ENCODE measurements at regions not wholly inside any gene's neighbourhood (a gene's known extent, or its start where the extent isn't known, plus 50 kb on each side); places are given as distances from the start of the nearest gene placed in this dataset.

DNA sequence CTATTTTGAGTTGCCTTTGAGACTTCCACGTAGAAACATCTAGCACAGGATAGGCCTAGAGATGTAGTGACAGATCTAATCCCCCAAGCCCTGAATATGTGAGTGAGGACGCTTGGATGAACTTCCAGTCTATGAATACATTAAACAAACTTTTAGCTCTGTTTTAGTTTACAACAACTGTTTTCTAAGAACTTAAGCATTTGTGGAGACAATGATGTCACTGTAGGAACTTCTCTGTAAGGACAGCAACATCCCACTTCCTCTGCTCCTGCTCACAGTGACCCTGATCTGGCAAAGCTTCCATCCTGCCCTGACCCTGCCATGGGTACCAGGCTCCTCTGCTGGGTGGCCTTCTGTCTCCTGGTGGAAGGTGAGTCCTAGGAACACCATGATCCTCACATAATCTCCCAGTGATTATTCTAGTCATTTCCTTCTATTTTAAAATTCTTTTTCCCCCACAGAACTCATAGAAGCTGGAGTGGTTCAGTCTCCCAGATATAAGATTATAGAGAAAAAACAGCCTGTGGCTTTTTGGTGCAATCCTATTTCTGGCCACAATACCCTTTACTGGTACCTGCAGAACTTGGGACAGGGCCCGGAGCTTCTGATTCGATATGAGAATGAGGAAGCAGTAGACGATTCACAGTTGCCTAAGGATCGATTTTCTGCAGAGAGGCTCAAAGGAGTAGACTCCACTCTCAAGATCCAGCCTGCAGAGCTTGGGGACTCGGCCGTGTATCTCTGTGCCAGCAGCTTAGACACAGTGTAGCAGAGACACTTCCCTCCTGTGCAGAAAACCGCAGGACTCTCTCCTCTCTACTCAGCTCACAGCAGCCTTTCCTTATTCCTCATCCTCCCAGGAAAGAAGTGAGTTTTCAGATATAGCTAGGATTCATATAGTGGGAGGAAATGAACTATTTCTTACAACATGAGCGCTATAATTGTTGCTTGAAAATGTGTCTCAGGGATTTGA, 194.4 kb upstream of the PRSS1 start:
- TF ChIP-seq, protein P1, sequence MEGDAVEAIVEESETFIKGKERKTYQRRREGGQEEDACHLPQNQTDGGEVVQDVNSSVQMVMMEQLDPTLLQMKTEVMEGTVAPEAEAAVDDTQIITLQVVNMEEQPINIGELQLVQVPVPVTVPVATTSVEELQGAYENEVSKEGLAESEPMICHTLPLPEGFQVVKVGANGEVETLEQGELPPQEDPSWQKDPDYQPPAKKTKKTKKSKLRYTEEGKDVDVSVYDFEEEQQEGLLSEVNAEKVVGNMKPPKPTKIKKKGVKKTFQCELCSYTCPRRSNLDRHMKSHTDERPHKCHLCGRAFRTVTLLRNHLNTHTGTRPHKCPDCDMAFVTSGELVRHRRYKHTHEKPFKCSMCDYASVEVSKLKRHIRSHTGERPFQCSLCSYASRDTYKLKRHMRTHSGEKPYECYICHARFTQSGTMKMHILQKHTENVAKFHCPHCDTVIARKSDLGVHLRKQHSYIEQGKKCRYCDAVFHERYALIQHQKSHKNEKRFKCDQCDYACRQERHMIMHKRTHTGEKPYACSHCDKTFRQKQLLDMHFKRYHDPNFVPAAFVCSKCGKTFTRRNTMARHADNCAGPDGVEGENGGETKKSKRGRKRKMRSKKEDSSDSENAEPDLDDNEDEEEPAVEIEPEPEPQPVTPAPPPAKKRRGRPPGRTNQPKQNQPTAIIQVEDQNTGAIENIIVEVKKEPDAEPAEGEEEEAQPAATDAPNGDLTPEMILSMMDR (IDR thresholded peaks at IDR 0.05): no peak
- no peak for TF ChIP-seq POLR2A (IDR thresholded peaks at IDR 0.05)

Data from testis (tissue), 2 donors.